ENCODE measurements at regions not wholly inside any gene's neighbourhood (a gene's known extent, or its start where the extent isn't known, plus 50 kb on each side); places are given as distances from the start of the nearest gene placed in this dataset.

DNA sequence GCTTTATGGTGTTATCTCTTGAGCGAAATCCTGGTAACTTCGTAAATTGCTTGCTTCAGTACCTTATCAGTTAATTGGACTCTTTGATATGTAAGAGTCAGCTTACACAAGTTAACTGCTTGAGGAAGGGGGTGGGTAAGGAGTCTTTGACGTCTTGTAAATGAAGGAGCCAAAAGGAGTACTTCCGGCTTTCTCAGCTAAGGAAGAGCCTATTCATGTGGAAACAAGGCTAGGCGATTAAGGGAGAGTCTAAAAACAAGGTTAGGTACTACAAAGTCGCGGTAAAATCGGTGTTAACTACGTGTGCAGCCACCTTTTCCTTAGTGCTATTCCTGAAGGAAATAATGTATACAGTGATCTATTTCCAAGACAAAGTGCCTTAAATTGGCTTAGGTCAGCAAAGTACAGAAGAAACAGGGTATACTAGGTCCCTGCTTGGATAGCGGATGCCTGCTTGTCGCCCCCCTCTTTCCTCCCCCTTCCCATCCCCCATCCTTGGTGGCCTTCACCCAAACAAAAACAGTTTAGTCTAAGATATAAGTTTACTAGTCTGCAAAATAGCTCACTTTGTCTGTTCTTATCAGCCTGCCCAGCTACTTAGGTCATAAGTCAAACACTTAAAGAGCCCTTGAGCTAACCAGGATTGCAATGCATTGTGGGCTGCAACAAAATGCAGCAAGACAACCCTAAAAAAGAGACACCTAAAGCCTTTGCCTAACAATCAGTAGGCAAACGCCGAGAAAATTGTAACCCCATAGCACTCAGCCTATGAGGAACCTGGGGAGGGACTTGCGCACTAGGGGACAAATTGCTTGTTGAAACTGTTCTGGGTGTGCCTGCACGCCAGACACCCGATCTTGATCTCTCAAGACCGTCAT lies 147.3 kb downstream of the TRIM27 start:
- 7 to 12% (median 8%) methylated on average over 17 of the region's 17 CpGs for WGBS, 4 donors
- Histone ChIP-seq H3K27ac (no peak overlapping the region), H3K9me3 (replicated peaks in 1 of 3) (no peaks in the 10 kb centered on the region), H3K4me3 (no peak overlapping the region), H3K36me3 (replicated peaks in 1 of 2) (no peaks in the 10 kb centered on the region), H3K4me1 (replicated peaks in 1 of 2) (no peaks in the 10 kb centered on the region), H3K27me3 (peaks cover 94% of the 10 kb centered on the region)
- DNase-seq, result no peak
- intact Hi-C loops (cut with DNase I), result no loop called here
- TF ChIP-seq, protein P1, sequence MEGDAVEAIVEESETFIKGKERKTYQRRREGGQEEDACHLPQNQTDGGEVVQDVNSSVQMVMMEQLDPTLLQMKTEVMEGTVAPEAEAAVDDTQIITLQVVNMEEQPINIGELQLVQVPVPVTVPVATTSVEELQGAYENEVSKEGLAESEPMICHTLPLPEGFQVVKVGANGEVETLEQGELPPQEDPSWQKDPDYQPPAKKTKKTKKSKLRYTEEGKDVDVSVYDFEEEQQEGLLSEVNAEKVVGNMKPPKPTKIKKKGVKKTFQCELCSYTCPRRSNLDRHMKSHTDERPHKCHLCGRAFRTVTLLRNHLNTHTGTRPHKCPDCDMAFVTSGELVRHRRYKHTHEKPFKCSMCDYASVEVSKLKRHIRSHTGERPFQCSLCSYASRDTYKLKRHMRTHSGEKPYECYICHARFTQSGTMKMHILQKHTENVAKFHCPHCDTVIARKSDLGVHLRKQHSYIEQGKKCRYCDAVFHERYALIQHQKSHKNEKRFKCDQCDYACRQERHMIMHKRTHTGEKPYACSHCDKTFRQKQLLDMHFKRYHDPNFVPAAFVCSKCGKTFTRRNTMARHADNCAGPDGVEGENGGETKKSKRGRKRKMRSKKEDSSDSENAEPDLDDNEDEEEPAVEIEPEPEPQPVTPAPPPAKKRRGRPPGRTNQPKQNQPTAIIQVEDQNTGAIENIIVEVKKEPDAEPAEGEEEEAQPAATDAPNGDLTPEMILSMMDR (IDR thresholded peaks at IDR 0.05), result no peak
- no peak for TF ChIP-seq POLR2A (IDR thresholded peaks at IDR 0.05)

DNA sequence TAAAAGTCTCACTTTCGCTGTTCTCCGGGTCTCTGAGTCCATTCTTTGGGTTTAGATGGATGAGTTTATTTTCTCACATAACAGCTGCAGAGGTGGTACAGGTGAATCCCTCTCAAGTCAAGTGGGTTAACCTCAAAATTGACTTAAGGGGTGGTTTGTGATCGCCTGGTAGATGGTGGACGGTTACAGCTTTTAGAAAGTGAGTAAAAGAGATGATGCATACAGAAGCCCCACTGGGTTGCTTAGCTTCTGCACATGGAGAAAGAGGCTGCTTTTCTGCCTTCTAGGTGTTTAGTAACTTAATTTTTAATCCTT lies 146.7 kb downstream of the TRIM27 start:
- TF ChIP-seq, protein P1 (IDR thresholded peaks at IDR 0.05), result no peak
- no peak for TF ChIP-seq POLR2A (IDR thresholded peaks at IDR 0.05)
- Histone ChIP-seq H3K9me3 (replicated peaks in 1 of 3) (no peaks in the 10 kb centered on the region), H3K27me3 (peaks cover 94% of the 10 kb centered on the region), H3K36me3 (replicated peaks in 1 of 2) (no peaks in the 10 kb centered on the region), H3K4me1 (replicated peaks in 1 of 2) (no peaks in the 10 kb centered on the region), H3K27ac (no peak overlapping the region), H3K4me3 (no peak overlapping the region)
- WGBS, 4 donors, result 0 to 14% (median 5%) methylated on average over 4 of the region's 4 CpGs
- no peak for DNase-seq
- intact Hi-C loops (cut with DNase I), result no loop called here

DNA sequence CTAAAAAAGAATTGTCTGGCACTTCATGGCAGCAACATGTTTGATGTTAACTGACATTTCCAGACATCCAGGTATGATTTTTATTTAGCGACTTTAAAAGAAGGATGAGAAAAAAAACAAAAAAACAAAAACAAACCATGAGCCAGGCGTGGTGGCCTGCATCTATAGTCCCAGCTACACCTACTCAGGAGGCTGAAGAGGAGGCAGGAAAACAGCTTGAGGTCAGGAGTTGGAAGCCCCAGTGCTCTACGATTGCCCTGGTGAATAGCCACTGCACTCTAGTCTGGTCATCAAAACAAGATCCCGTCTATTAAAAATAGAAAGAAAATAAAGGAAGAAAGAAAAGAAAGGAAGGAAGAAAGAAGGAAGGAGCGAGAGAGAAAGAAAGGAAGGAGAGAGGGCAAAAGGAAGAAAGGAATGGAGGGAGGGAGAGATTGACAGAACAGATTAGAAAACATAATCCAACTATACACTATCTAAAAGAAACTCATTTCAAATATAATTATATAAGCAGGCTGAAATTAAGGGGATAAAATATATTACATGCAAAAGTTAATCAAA lies 141.6 kb downstream of the TRIM27 start:
- DNase-seq, result no peak
- WGBS, 4 donors, result 23 to 27% (median 24%) methylated on average over 5 of the region's 5 CpGs
- intact Hi-C loops (cut with DNase I), result no loop called here
- Histone ChIP-seq H3K27ac (no peak overlapping the region), H3K9me3 (replicated peaks in 1 of 3) (no peaks in the 10 kb centered on the region), H3K4me1 (replicated peaks in 1 of 2) (no peaks in the 10 kb centered on the region), H3K4me3 (no peak overlapping the region), H3K36me3 (replicated peaks in 1 of 2) (no peaks in the 10 kb centered on the region), H3K27me3 (peaks cover 95% of the 10 kb centered on the region)
- no peak for TF ChIP-seq POLR2A (IDR thresholded peaks at IDR 0.05)

GRCh38 chr6:28785962-28786679 lies 137.7 kb downstream of the TRIM27 start:
- Histone ChIP-seq H3K4me3 (no peak overlapping the region), H3K27ac (no peak overlapping the region), H3K4me1 (replicated peaks in 1 of 2) (peaks cover 5 to 7% of the 10 kb centered on the region in 2 donors), H3K9me3 (replicated peaks in 1 of 3) (no peaks in the 10 kb centered on the region), H3K27me3 (peaks cover 88% of the 10 kb centered on the region), H3K36me3 (replicated peaks in 1 of 2) (no peaks in the 10 kb centered on the region)
- intact Hi-C loops (cut with DNase I), result no loop called here
- WGBS, 4 donors, result 2 to 5% (median 4%) methylated on average over 20 to 30 of the region's 30 CpGs
- no peak for DNase-seq
- TF ChIP-seq, protein P1 (IDR thresholded peaks at IDR 0.05), result no peak
- TF ChIP-seq POLR2A (IDR thresholded peaks at IDR 0.05), result no peak

Data from adrenal gland (tissue), 9 donors.